Stimulated activated CD8-positive, alpha-beta memory T cell treated with anti-CD3 and anti-CD28 coated beads, Interleukin-7, amount 100 ng/mL, for 48 hours (primary cell): ENCODE measurements at regions not wholly inside any gene's neighbourhood (a gene's known extent, or its start where the extent isn't known, plus 50 kb on each side); places are given as distances from the start of the nearest gene placed in this dataset.
"Not testable (repeated sequence)": the region's sequence is repeated elsewhere in the genome, so short reads cannot be mapped to it uniquely, and the experiment has no call there.

ENCODE experiments used
- DNase-seq, 2 donors: peaks; one replicate each; pipeline ENCODE4 v3.0.0-alpha.2; 2020; ENCODE audit warnings: low read depth in 1 of 2; ENCODE audit errors: extremely low read depth in 1 of 2

- DNase-seq = no peak
These were observed 50.5 kb upstream of the PARP4 start for GRCh38 chr13:24563087-24563486.

- DNase-seq = not testable (repeated sequence)
These were observed 51.4 kb upstream of the PARP4 start for GRCh38 chr13:24563971-24564370.

DNA sequence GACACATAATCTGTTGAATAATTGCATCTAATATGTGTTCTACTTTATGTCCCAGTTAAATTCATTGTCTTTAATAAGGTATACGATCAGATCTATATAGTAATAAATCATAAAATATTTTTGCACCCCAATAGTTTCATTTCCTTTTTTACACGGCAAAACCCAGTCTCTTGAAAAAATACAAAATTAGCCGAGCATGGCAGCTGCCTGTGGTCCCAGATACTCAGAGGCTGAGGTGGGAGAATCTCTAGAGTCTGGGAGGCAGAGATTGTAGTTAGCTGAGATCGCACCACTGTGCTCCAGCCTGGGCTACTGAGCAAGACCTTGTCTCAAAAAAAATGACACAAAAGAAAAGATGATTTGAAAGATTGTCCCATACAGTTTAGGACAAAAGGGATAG is 52.3 kb upstream of the PARP4 start:
- DNase-seq = no peak

- not testable (repeated sequence) for DNase-seq
These were observed 55.0 kb upstream of the PARP4 start for GRCh38 chr13:24567593-24567992.

GRCh38 chr13:24574847-24575246 is 62.3 kb upstream of the PARP4 start:
- no peak for DNase-seq

GRCh38 chr13:24580315-24580714 is 67.7 kb upstream of the PARP4 start:
- DNase-seq = not testable (repeated sequence)

GRCh38 chr13:24581578-24581977 is 69.0 kb upstream of the PARP4 start:
- DNase-seq = not testable (repeated sequence)

DNA sequence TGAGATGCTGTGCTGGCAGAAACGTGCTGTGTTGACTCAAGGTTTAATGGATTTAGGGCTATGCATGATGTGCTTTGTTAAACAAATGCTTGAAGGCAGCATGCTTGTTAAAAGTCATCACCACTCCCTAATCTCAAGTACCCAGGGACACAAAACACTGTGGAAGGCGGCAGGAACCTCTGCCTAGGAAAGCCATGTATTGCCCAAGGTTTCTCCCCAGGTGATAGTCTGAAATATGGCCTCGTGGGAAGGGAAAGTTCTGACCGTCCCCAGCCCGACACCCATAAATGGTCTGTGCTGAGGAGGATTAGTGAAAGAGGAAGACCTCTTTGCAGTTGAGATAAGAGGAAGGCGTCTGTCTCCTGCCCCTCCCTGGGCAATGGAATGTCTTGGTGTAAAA is 79.1 kb upstream of the PARP4 start:
- DNase-seq = not testable (repeated sequence)

DNA sequence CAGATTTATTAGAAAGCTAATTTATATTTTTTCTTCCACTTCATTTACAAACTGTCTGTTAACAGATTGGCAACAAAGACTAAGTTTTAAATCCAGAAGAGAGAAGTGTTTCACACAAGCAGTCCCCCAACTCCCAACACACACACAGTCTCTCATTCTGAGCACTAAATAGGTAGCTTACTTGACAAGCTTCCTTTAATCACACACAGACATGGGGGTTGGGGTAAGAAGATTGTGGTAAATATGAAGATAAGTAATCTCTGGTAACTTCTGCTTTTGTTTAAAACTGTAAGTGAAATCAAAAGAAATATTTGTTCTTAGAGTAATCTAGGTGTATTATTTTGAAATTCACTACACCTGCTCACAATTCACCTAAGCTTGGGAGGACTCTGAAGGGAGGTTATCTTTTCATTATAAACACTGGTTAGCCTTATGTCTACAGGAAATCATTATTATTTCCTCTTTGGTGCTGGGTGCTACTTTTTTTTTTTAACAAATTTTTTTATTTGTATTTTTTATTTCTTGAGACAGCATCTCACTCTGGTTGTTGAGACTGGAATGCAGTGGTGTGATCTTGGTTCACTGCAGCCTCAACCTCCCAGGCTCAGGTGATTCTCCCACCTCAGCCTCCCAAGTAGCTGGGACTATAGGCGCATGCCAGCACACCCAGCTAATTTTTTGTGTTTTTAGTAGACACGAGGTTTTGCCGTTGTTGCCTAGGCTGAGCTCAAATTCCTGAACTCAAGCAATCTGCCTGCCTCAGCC is 82.1 kb upstream of the ATP12A start:
- not testable (repeated sequence) for DNase-seq

DNA sequence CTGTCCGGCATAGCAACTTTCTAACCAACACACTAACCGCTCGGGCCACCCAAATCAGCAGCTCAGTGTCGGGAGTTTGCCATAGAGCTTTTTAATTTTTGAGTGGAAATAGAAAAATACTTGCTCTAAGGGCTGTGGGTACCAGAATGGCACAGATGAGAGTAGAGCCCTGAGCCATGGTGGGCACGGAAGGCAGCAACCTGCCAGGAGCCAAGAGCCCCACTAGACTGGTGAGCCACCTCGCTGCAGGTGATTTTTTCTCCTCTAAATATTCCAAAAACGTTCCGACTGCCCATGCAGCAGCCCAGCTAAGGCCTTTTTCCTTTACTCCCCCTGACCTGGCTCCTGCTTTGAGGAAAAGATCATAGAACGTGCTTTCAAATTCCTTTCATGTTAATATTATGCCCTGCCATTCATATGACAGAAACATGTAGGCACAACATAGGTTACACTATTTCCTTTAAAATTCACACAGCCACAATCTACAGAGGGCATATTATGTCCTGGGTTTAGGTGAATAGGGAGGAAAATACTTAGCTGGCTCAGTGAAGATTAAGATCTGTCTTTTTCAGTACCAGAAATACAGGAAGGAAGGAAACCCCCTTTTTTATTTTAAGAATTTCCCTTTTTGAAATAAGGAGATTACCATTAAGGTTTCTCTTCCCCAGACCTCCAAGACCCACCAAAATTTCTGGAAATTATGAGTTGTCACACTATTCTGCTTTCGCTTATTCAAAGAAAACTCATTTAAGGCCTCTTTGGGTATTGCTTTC is 81.0 kb upstream of the ATP12A start:
- not testable (repeated sequence) for DNase-seq

GRCh38 chr13:24605923-24606372 is 74.3 kb upstream of the ATP12A start:
- no peak for DNase-seq

DNA sequence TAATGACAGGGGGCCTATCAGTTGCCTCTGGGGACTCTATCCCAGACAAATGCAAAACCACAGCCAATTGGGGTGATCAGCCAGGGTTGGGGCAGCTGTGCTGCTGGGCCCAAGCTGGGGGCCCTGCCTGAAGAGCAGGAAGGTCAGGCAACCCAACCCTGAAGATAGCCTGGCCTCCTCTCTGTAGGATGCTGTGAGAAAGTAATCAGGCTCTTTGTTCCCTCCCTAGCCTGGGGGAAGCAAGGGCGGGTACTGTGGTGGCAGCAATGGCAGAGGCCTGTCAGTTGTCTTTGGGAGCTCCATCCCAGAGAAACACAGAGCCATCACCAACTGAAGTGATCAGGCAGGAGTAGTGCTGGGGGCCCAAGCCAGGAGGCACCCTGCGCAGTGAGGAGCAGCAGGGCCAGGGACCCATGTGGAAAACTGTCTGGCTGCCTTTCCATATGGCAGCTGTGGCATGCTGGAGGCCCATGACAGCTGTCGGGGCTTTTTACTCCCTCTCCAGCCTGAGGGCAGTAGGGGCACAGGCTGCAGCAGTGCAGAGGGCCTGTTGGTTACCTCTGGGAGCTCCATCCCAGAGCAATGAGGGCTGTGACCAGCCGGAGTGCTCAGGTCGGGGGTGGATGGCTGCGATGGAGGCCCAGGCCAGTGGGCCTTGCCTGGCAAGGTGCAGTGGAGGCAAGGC is 73.6 kb upstream of the ATP12A start:
- no peak for DNase-seq

DNA sequence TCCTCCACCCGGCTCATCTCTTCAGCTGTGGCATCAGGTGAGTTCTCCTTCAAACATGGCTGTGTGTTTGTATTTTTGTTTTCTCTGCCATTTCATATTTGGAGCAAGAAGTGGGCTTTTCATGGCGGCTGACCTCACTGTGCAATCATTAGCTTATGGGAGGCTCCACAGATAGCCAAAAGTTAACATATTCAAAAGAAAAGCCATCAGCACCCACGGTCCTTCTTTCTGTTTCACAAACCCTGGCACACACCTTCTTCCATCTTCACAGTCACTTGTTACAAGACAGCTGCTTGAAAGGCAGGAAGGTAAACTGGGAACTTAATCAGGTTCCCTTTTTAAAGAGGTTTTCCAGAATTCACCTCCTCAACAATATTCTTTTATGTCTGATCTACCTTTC is 69.3 kb upstream of the ATP12A start:
- DNase-seq = no peak

GRCh38 chr13:24612726-24613125 is 67.5 kb upstream of the ATP12A start:
- DNase-seq = no peak

DNA sequence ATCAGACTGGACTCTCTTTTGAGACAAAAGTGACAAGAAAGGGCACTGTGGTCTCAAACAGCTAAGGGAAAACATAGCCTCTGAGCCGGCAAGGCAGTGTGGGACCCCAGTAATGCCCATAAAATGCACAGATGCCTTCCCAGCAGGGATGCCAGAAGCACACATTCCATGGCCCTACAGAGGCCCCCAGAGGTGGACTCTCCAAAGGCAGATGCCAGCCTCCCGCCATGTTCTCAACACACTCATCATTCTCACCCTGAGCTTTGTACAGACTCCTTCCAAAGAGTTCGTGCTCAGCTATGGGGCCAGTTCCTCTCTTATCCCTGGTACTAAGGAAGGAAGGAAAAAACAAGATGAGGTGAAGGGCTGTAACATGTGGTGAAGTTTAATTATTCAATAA is 67.1 kb upstream of the ATP12A start:
- DNase-seq = no peak

GRCh38 chr13:24613755-24614154 is 66.5 kb upstream of the ATP12A start:
- no peak for DNase-seq

GRCh38 chr13:24614306-24615080 is 65.7 kb upstream of the ATP12A start:
- DNase-seq = no peak

GRCh38 chr13:24615114-24615513 is 65.1 kb upstream of the ATP12A start:
- no peak for DNase-seq

- DNase-seq = no peak
These were observed 64.2 kb upstream of the ATP12A start for GRCh38 chr13:24615911-24616472.

DNA sequence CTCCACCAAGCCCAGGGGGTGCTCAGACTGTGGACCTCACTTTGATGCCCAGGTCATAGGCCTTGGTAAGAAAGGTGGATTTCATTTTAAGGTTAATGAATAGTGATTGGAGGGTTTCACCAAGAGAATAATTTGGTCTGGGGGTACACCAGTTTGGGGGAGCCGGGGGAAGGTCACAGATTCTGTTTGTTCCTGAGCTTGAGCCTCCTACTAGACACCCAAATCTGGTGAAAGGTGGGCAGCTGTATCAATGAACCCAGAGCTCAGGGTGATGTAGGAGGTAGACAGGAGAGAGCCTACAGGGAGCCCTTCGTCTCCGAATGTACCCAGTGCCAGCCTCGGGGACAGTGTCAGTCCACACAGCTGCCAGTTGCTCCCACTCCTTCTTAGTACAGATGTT is 63.7 kb upstream of the ATP12A start:
- no peak for DNase-seq
